Gastrocnemius medialis (tissue), 4 donors: ENCODE measurements at regions not wholly inside any gene's neighbourhood (a gene's known extent, or its start where the extent isn't known, plus 50 kb on each side); places are given as distances from the start of the nearest gene placed in this dataset.

Experiments
- ATAC-seq, 2 donors: fragments of 150-250 bp; one replicate each; pipeline ENCODE4 v1.9.1; 2016
- DNase-seq, 2 donors: peaks; one replicate each; pipeline ENCODE4 v3.0.0-alpha.2; 2019
- H3K27ac ChIP-seq, 4 donors: fragments of 200-600 bp; sonication (generic); 1 replicate in 1 of 4; 2 replicates in 3 of 4; pipeline ENCODE4 v1.5.1; 2016 to 2018; ENCODE audit warnings: mild to moderate bottlenecking in 2 of 4, moderate library complexity in 1 of 4
- H3K27me3 ChIP-seq, 3 donors: fragments of 200-600 bp; sonication (generic) in 2 of 3; 1 replicate in 1 of 3; 2 replicates in 2 of 3; pipeline versions ENCODE4 v1.5.1 to v1.6.0; 2016 to 2019; ENCODE audit warnings: mild to moderate bottlenecking in 1 of 3, moderate library complexity in 1 of 3
- H3K36me3 ChIP-seq, 2 donors: fragments of 200-600 bp; sonication (generic) in 1 of 2; one replicate each; pipeline ENCODE4 v1.5.1; 2017 to 2018
- H3K4me1 ChIP-seq, 2 donors: fragments of 200-600 bp; sonication (generic) in 1 of 2; one replicate each; pipeline ENCODE4 v1.5.1; 2016 to 2017; ENCODE audit warnings: mild to moderate bottlenecking in 2 of 2
- H3K4me3 ChIP-seq, 4 donors: fragments of 200-600 bp; sonication (generic) in 3 of 4; 1 replicate in 1 of 4; 2 replicates in 3 of 4; pipeline ENCODE4 v1.5.1; 2016 to 2019; ENCODE audit warnings: mild to moderate bottlenecking in 2 of 4
- H3K9me3 ChIP-seq, 3 donors: fragments of 200-600 bp; sonication (generic) in 2 of 3; 1 replicate in 1 of 3; 2 replicates in 2 of 3; pipeline ENCODE4 v1.5.1; 2016 to 2019
- CTCF ChIP-seq, 5 experiments: fragments of 450-650 bp in 3 of 5; fragments of 200-600 bp in 2 of 5; sonication (generic) in 2 of 5; IDR thresholded peaks in 4 of 5; conservative IDR thresholded peaks in 1 of 5; 1 replicate in 4 of 5; 2 replicates in 1 of 5; pipeline ENCODE4 v1.5.1; 2016 to 2019; ENCODE audit warnings: antibody characterized with exemption in 5 of 5, mild to moderate bottlenecking in 3 of 5, moderate library complexity in 3 of 5
- POLR2A ChIP-seq, 2 donors: fragments of 450-650 bp; IDR thresholded peaks; one replicate each; pipeline ENCODE4 v1.6.1; 2017; ENCODE audit warnings: antibody characterized with exemption in 2 of 2, mild to moderate bottlenecking in 2 of 2, moderate library complexity in 2 of 2
- in situ Hi-C, 4 donors: fragments of 200-750 bp; cut with MboI; loops; one replicate each; pipeline versions ENCODE4 v1.15.0 to v1.8.0; 2017; ENCODE audit warnings: low sequenced_read_pairs in 4 of 4
- intact Hi-C: fragments of 100-400 bp; cut with DNase I; formaldehyde crosslinking; loops from one replicate; pipeline ENCODE4 v1.15.1; 2023; ENCODE audit warnings: low total_unique reads

- DNase-seq (no peak), ATAC-seq (no peak)
- Histone ChIP-seq H3K27me3 (no peaks in the 10 kb centered on the region), H3K4me1 (no peaks in the 10 kb centered on the region), H3K4me3 (no peak overlapping the region), H3K36me3 (no peaks in the 10 kb centered on the region), H3K27ac (no peak overlapping the region), H3K9me3 (no peaks in the 10 kb centered on the region)
- in situ Hi-C loops, result loop anchor here in 1 of 4 donors (10.0 kb wide), 1 partner anchor 57 kb away; no protein-coding TSS in a partner anchor
- TF ChIP-seq CTCF (IDR thresholded peaks at IDR 0.05 in 4 of 5, conservative IDR thresholded peaks at IDR 0.05 in 1 of 5) (no peak), POLR2A (IDR thresholded peaks at IDR 0.05) (no peak)
- intact Hi-C loops, result no loop called here
Observed at GRCh38 chr9:29717631-29718030, 2144.3 kb upstream of the C9orf72 start.

- intact Hi-C loops, result no loop called here
- DNase-seq (no peak), ATAC-seq (no peak)
- H3K4me3 ChIP-seq, result no peak overlapping the region
- in situ Hi-C loops, result no loop called here
- no peaks in the 10 kb centered on the region for H3K36me3 ChIP-seq
- no peaks in the 10 kb centered on the region for H3K27me3 ChIP-seq
- TF ChIP-seq CTCF (IDR thresholded peaks at IDR 0.05 in 4 of 5, conservative IDR thresholded peaks at IDR 0.05 in 1 of 5), result no peak
- no peak for TF ChIP-seq POLR2A (IDR thresholded peaks at IDR 0.05)
- no peak overlapping the region for H3K27ac ChIP-seq
- H3K9me3 ChIP-seq, result no peaks in the 10 kb centered on the region
- H3K4me1 ChIP-seq, result no peaks in the 10 kb centered on the region
Observed at GRCh38 chr9:29730163-29730562, 2156.9 kb upstream of the C9orf72 start.

GRCh38 chr9:29740518-29740917 is 2167.2 kb upstream of the C9orf72 start:
- intact Hi-C loops (no loop called here), in situ Hi-C loops (no loop called here)
- Histone ChIP-seq H3K27ac (no peak overlapping the region), H3K36me3 (no peaks in the 10 kb centered on the region), H3K4me1 (no peaks in the 10 kb centered on the region), H3K4me3 (no peak overlapping the region), H3K27me3 (no peaks in the 10 kb centered on the region), H3K9me3 (no peaks in the 10 kb centered on the region)
- TF ChIP-seq CTCF (IDR thresholded peaks at IDR 0.05 in 4 of 5, conservative IDR thresholded peaks at IDR 0.05 in 1 of 5), result no peak
- no peak for TF ChIP-seq POLR2A (IDR thresholded peaks at IDR 0.05)
- DNase-seq (no peak), ATAC-seq (no peak)

GRCh38 chr9:29741169-29741568 is 2167.9 kb upstream of the C9orf72 start:
- in situ Hi-C loops, result no loop called here
- H3K27me3 ChIP-seq, result no peaks in the 10 kb centered on the region
- H3K36me3 ChIP-seq, result no peaks in the 10 kb centered on the region
- TF ChIP-seq POLR2A (IDR thresholded peaks at IDR 0.05), result no peak
- TF ChIP-seq CTCF (IDR thresholded peaks at IDR 0.05 in 4 of 5, conservative IDR thresholded peaks at IDR 0.05 in 1 of 5), result no peak
- DNase-seq (no peak), ATAC-seq (no peak)
- H3K4me1 ChIP-seq, result no peaks in the 10 kb centered on the region
- no peak overlapping the region for H3K27ac ChIP-seq
- no peaks in the 10 kb centered on the region for H3K9me3 ChIP-seq
- H3K4me3 ChIP-seq, result no peak overlapping the region
- intact Hi-C loops, result no loop called here

- Histone ChIP-seq H3K4me3 (no peak overlapping the region), H3K36me3 (no peaks in the 10 kb centered on the region), H3K27ac (no peak overlapping the region), H3K9me3 (no peaks in the 10 kb centered on the region), H3K27me3 (no peaks in the 10 kb centered on the region), H3K4me1 (no peaks in the 10 kb centered on the region)
- in situ Hi-C loops, result no loop called here
- intact Hi-C loops, result no loop called here
- DNase-seq, result no peak
- no peak for ATAC-seq
- TF ChIP-seq POLR2A (IDR thresholded peaks at IDR 0.05) (no peak), CTCF (IDR thresholded peaks at IDR 0.05 in 4 of 5, conservative IDR thresholded peaks at IDR 0.05 in 1 of 5) (no peak)
Observed at GRCh38 chr9:29750062-29750461, 2176.8 kb upstream of the C9orf72 start.
